ENCODE measurements at regions not wholly inside any gene's neighbourhood (a gene's known extent, or its start where the extent isn't known, plus 50 kb on each side); places are given as distances from the start of the nearest gene placed in this dataset.

GRCh38 chr6:115467726-115468125, 593.0 kb downstream of the FRK start:
- H2AFZ ChIP-seq (ENCODE audit: insufficient read depth, low read length, poor library complexity) = no peak overlapping the region
- no peak overlapping the region for H3K27ac ChIP-seq (ENCODE audit: low read depth, low read length)
- H3K4ac ChIP-seq (ENCODE audit: low read depth, low read length) = no peak overlapping the region
- H3K14ac ChIP-seq (ENCODE audit: low read length) = no peak overlapping the region
- no peak overlapping the region for H3K18ac ChIP-seq (ENCODE audit: low read length)
- no peaks in the 10 kb centered on the region for H3K36me3 ChIP-seq (ENCODE audit: control insufficient read depth in 1 of 2, insufficient read depth in 2 of 2, low read length in 2 of 2)
- H3K79me2 ChIP-seq (ENCODE audit: control insufficient read depth, insufficient read depth, low read length, poor library complexity) = no peaks in the 10 kb centered on the region
- no peak overlapping the region for H3K9ac ChIP-seq (ENCODE audit: low read length)
- no CpG with 5 or more reads among the region's 2 CpGs for WGBS (ENCODE audit: extremely low coverage, insufficient coverage, insufficient read length)
- no peak overlapping the region for H2AK5ac ChIP-seq (ENCODE audit: low read length)
- no peak overlapping the region for H2BK120ac ChIP-seq (ENCODE audit: insufficient read depth, low read length, poor library complexity)
- no peak for DNase-seq
- no peak overlapping the region for H3K23ac ChIP-seq (ENCODE audit: low read length)
- no peak overlapping the region for H2BK5ac ChIP-seq (ENCODE audit: low read depth, low read length, poor library complexity)
- no peaks in the 10 kb centered on the region for H3K9me3 ChIP-seq (ENCODE audit: insufficient read depth, low read depth, low read length)
- H3K4me2 ChIP-seq (ENCODE audit: low read length) = no peak overlapping the region
- H3K4me1 ChIP-seq (ENCODE audit: control insufficient read depth in 1 of 2, insufficient read depth in 2 of 2, low read length in 2 of 2) = peaks cover 0 to 3% of the 10 kb centered on the region in 2 experiments
- no peak overlapping the region for H3K4me3 ChIP-seq (ENCODE audit: low read depth, low read length)
- H2BK12ac ChIP-seq (ENCODE audit: low read length) = no peak overlapping the region
- no peak overlapping the region for H4K8ac ChIP-seq (ENCODE audit: low read depth, low read length)
- no peaks in the 10 kb centered on the region for H3K27me3 ChIP-seq (ENCODE audit: insufficient read depth, low read length)
- no peak overlapping the region for H4K12ac ChIP-seq (ENCODE audit: low read depth, low read length)
- H3K79me1 ChIP-seq (ENCODE audit: low read length) = no peaks in the 10 kb centered on the region
- H4K91ac ChIP-seq (ENCODE audit: low read depth, low read length) = no peak overlapping the region

GRCh38 chr6:115460913-115461312, 599.8 kb downstream of the FRK start:
- H4K8ac ChIP-seq (ENCODE audit: low read depth, low read length) = no peak overlapping the region
- H3K79me2 ChIP-seq (ENCODE audit: control insufficient read depth, insufficient read depth, low read length, poor library complexity) = no peaks in the 10 kb centered on the region
- no peak overlapping the region for H3K9ac ChIP-seq (ENCODE audit: low read length)
- no peak overlapping the region for H2AFZ ChIP-seq (ENCODE audit: insufficient read depth, low read length, poor library complexity)
- H2BK5ac ChIP-seq (ENCODE audit: low read depth, low read length, poor library complexity) = no peak overlapping the region
- H3K27ac ChIP-seq (ENCODE audit: low read depth, low read length) = no peak overlapping the region
- H3K4me2 ChIP-seq (ENCODE audit: low read length) = no peak overlapping the region
- H3K79me1 ChIP-seq (ENCODE audit: low read length) = no peaks in the 10 kb centered on the region
- H3K36me3 ChIP-seq (ENCODE audit: control insufficient read depth in 1 of 2, insufficient read depth in 2 of 2, low read length in 2 of 2) = no peaks in the 10 kb centered on the region
- no peak for DNase-seq
- no peaks in the 10 kb centered on the region for H3K27me3 ChIP-seq (ENCODE audit: insufficient read depth, low read length)
- no peak overlapping the region for H4K12ac ChIP-seq (ENCODE audit: low read depth, low read length)
- no peak overlapping the region for H4K91ac ChIP-seq (ENCODE audit: low read depth, low read length)
- H3K4me1 ChIP-seq (ENCODE audit: control insufficient read depth in 1 of 2, insufficient read depth in 2 of 2, low read length in 2 of 2) = no peaks in the 10 kb centered on the region
- no peak overlapping the region for H3K14ac ChIP-seq (ENCODE audit: low read length)
- no peaks in the 10 kb centered on the region for H3K9me3 ChIP-seq (ENCODE audit: insufficient read depth, low read depth, low read length)
- no peak overlapping the region for H2BK120ac ChIP-seq (ENCODE audit: insufficient read depth, low read length, poor library complexity)
- WGBS (ENCODE audit: extremely low coverage, insufficient coverage, insufficient read length) = no CpG with 5 or more reads among the region's 1 CpG
- H2AK5ac ChIP-seq (ENCODE audit: low read length) = no peak overlapping the region
- no peak overlapping the region for H2BK12ac ChIP-seq (ENCODE audit: low read length)
- no peak overlapping the region for H3K4me3 ChIP-seq (ENCODE audit: low read depth, low read length)
- no peak overlapping the region for H3K18ac ChIP-seq (ENCODE audit: low read length)
- H3K4ac ChIP-seq (ENCODE audit: low read depth, low read length) = no peak overlapping the region
- H3K23ac ChIP-seq (ENCODE audit: low read length) = no peak overlapping the region

DNA sequence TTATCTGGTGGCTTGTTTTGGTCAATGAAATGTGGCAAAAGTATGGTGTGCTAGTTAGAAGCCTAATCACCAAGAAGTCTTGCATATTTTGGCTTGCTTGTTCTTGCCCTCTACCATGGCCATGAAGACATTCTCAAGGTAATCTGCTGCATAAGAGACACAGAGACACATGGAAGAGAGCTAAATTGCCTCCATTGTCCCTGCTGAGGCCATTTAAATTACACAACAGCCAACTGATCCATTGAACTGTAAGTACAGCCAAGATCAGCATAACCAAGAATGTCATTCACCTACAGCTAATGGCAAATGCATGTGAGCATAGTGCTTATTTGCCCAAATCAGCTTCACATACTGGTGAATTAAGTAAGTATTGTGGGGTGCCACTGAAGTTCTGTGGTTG, 603.8 kb downstream of the FRK start:
- H2BK5ac ChIP-seq (ENCODE audit: low read depth, low read length, poor library complexity) = no peak overlapping the region
- no peak overlapping the region for H3K18ac ChIP-seq (ENCODE audit: low read length)

DNA sequence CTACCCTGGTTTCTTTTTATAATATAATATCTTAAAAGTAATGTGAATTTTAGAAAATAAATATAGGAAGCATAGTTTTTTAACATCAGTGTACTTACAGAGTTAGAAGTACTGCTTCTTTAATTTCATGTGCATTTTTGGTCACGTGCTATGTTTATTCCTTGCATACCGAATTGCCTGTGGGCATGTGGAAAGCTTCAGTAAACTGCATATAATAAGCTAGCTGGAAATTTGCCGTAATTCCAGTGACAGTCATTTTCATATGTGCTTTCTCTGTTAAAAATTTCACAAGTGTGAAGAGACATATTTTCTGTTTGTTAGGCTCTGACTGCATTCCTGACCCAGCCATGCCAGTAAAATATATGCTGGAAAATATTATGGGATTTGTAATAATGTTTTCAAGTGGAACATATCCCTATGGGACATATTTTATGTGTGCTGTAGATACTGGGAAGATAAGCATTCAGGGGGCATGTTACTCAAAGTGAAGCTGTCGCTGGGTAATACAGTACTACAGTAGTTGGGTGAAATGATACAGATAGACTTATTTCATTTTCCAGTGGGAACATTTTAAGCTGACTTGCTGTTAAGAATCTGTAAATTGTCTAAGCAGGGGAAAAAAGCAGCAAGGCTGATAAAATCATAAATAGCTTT, 616.7 kb downstream of the FRK start:
- Histone ChIP-seq H2AFZ (ENCODE audit: insufficient read depth, low read length, poor library complexity) (no peak overlapping the region), H3K4me3 (ENCODE audit: low read depth, low read length) (no peak overlapping the region), H3K27me3 (ENCODE audit: insufficient read depth, low read length) (no peaks in the 10 kb centered on the region), H3K4me2 (ENCODE audit: low read length) (no peak overlapping the region), H3K27ac (ENCODE audit: low read depth, low read length) (no peak overlapping the region), H3K9ac (ENCODE audit: low read length) (no peak overlapping the region), H2BK12ac (ENCODE audit: low read length) (no peak overlapping the region), H2BK5ac (ENCODE audit: low read depth, low read length, poor library complexity) (no peak overlapping the region), H3K79me2 (ENCODE audit: control insufficient read depth, insufficient read depth, low read length, poor library complexity) (no peaks in the 10 kb centered on the region), H3K36me3 (ENCODE audit: control insufficient read depth in 1 of 2, insufficient read depth in 2 of 2, low read length in 2 of 2) (no peaks in the 10 kb centered on the region), H4K8ac (ENCODE audit: low read depth, low read length) (no peak overlapping the region), H4K12ac (ENCODE audit: low read depth, low read length) (no peak overlapping the region), H4K91ac (ENCODE audit: low read depth, low read length) (no peak overlapping the region), H2BK120ac (ENCODE audit: insufficient read depth, low read length, poor library complexity) (no peak overlapping the region), H3K79me1 (ENCODE audit: low read length) (no peaks in the 10 kb centered on the region), H3K18ac (ENCODE audit: low read length) (no peak overlapping the region), H3K9me3 (ENCODE audit: insufficient read depth, low read depth, low read length) (no peaks in the 10 kb centered on the region), H3K14ac (ENCODE audit: low read length) (no peak overlapping the region), H3K23ac (ENCODE audit: low read length) (no peak overlapping the region), H3K4ac (ENCODE audit: low read depth, low read length) (no peak overlapping the region), H3K4me1 (ENCODE audit: control insufficient read depth in 1 of 2, insufficient read depth in 2 of 2, low read length in 2 of 2) (no peaks in the 10 kb centered on the region), H2AK5ac (ENCODE audit: low read length) (no peak overlapping the region)
- DNase-seq = no peak
- no CpG with 5 or more reads among the region's 4 CpGs for WGBS (ENCODE audit: extremely low coverage, insufficient coverage, insufficient read length)

More for the DNA sequence above, 603.8 kb downstream of the FRK start:
- Histone ChIP-seq H3K4me2 (ENCODE audit: low read length) (no peak overlapping the region), H3K9me3 (ENCODE audit: insufficient read depth, low read depth, low read length) (no peaks in the 10 kb centered on the region), H2AK5ac (ENCODE audit: low read length) (no peak overlapping the region), H3K79me1 (ENCODE audit: low read length) (no peaks in the 10 kb centered on the region), H3K4me1 (ENCODE audit: control insufficient read depth in 1 of 2, insufficient read depth in 2 of 2, low read length in 2 of 2) (no peaks in the 10 kb centered on the region), H3K27me3 (ENCODE audit: insufficient read depth, low read length) (no peaks in the 10 kb centered on the region), H4K91ac (ENCODE audit: low read depth, low read length) (no peak overlapping the region), H3K36me3 (ENCODE audit: control insufficient read depth in 1 of 2, insufficient read depth in 2 of 2, low read length in 2 of 2) (no peaks in the 10 kb centered on the region), H3K79me2 (ENCODE audit: control insufficient read depth, insufficient read depth, low read length, poor library complexity) (no peaks in the 10 kb centered on the region), H3K14ac (ENCODE audit: low read length) (no peak overlapping the region), H3K23ac (ENCODE audit: low read length) (no peak overlapping the region), H2AFZ (ENCODE audit: insufficient read depth, low read length, poor library complexity) (no peak overlapping the region), H3K4me3 (ENCODE audit: low read depth, low read length) (no peak overlapping the region), H3K9ac (ENCODE audit: low read length) (no peak overlapping the region), H2BK120ac (ENCODE audit: insufficient read depth, low read length, poor library complexity) (no peak overlapping the region), H2BK12ac (ENCODE audit: low read length) (no peak overlapping the region), H3K4ac (ENCODE audit: low read depth, low read length) (no peak overlapping the region), H4K8ac (ENCODE audit: low read depth, low read length) (no peak overlapping the region), H3K27ac (ENCODE audit: low read depth, low read length) (no peak overlapping the region), H4K12ac (ENCODE audit: low read depth, low read length) (no peak overlapping the region)
- no peak for DNase-seq
